OCI-LY1 (cell line): ENCODE measurements at regions not wholly inside any gene's neighbourhood (a gene's known extent, or its start where the extent isn't known, plus 50 kb on each side); places are given as distances from the start of the nearest gene placed in this dataset.

Experiments
- EZH2 ChIP-seq: fragments of 200-600 bp; sonication (generic), shearing (Covaris generic); IDR thresholded peaks from 2 replicates; pipeline ENCODE4 v1.8.0; 2017; ENCODE audit warnings: borderline replicate concordance, mixed run types, mild to moderate bottlenecking, antibody characterized with exemption, low read length, moderate library complexity, mixed read lengths
- TF ChIP-seq, protein P1 (sequence below): fragments of 200-600 bp; sonication (generic), shearing (Covaris generic); IDR thresholded peaks from 2 replicates; pipeline ENCODE4 v1.5.1; 2017; ENCODE audit warnings: mild to moderate bottlenecking, antibody characterized with exemption, low read length, moderate library complexity, mixed read lengths

GRCh38 chr5:176727528-176727900 lies 80.2 kb downstream of the TSPAN17 start:
- TF ChIP-seq, protein P1, sequence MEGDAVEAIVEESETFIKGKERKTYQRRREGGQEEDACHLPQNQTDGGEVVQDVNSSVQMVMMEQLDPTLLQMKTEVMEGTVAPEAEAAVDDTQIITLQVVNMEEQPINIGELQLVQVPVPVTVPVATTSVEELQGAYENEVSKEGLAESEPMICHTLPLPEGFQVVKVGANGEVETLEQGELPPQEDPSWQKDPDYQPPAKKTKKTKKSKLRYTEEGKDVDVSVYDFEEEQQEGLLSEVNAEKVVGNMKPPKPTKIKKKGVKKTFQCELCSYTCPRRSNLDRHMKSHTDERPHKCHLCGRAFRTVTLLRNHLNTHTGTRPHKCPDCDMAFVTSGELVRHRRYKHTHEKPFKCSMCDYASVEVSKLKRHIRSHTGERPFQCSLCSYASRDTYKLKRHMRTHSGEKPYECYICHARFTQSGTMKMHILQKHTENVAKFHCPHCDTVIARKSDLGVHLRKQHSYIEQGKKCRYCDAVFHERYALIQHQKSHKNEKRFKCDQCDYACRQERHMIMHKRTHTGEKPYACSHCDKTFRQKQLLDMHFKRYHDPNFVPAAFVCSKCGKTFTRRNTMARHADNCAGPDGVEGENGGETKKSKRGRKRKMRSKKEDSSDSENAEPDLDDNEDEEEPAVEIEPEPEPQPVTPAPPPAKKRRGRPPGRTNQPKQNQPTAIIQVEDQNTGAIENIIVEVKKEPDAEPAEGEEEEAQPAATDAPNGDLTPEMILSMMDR, result no peak
- TF ChIP-seq EZH2, result no peak
